GM18505 (cell line): ENCODE measurements at regions not wholly inside any gene's neighbourhood (a gene's known extent, or its start where the extent isn't known, plus 50 kb on each side); places are given as distances from the start of the nearest gene placed in this dataset.

Source experiments
- ATAC-seq: cut with Tn5 transposase; IDR thresholded peaks from one replicate; pipeline ENCODE4 v1.9.1; 2021; ENCODE audit not compliant: unreplicated experiment
- POLR2A ChIP-seq: IDR thresholded peaks from 4 replicates; pipeline ENCODE4 v1.6.1; 2011; ENCODE audit warnings: borderline replicate concordance; ENCODE audit not compliant: insufficient read depth, insufficient read length; ENCODE audit errors: extremely low read depth

- TF ChIP-seq POLR2A, result no peak
- no peak for ATAC-seq
These were observed 432.6 kb downstream of the MMUT start for GRCh38 chr6:49030251-49031020.

GRCh38 chr6:49027644-49028043 is 435.4 kb downstream of the MMUT start:
- no peak for ATAC-seq
- TF ChIP-seq POLR2A, result no peak

GRCh38 chr6:49025273-49026240 is 437.5 kb downstream of the MMUT start:
- no peak for ATAC-seq
- no peak for TF ChIP-seq POLR2A

- no peak for ATAC-seq
These were observed 458.3 kb downstream of the MMUT start for GRCh38 chr6:49004801-49005200.

GRCh38 chr6:49003348-49003747 is 459.7 kb downstream of the MMUT start:
- no peak for ATAC-seq
- TF ChIP-seq POLR2A, result no peak

More at GRCh38 chr6:49004801-49005200, 458.3 kb downstream of the MMUT start:
- no peak for TF ChIP-seq POLR2A

GRCh38 chr6:49001856-49002541 is 461.1 kb downstream of the MMUT start:
- no peak for ATAC-seq
- TF ChIP-seq POLR2A, result no peak

GRCh38 chr6:48998574-48998973 is 464.5 kb downstream of the MMUT start:
- no peak for TF ChIP-seq POLR2A
- ATAC-seq, result no peak

- no peak for ATAC-seq
- no peak for TF ChIP-seq POLR2A
These were observed 466.5 kb downstream of the MMUT start for GRCh38 chr6:48996461-48997119.

- no peak for ATAC-seq
- no peak for TF ChIP-seq POLR2A
These were observed 468.2 kb downstream of the MMUT start for GRCh38 chr6:48994811-48995210.

GRCh38 chr6:48990739-48991138 is 472.3 kb downstream of the MMUT start:
- no peak for ATAC-seq

GRCh38 chr6:48986845-48987244 is 476.2 kb downstream of the MMUT start:
- no peak for TF ChIP-seq POLR2A

More at GRCh38 chr6:48990739-48991138, 472.3 kb downstream of the MMUT start:
- TF ChIP-seq POLR2A, result no peak

GRCh38 chr6:48986105-48986504 is 476.9 kb downstream of the MMUT start:
- TF ChIP-seq POLR2A, result no peak
- no peak for ATAC-seq

More at GRCh38 chr6:48986845-48987244, 476.2 kb downstream of the MMUT start:
- no peak for ATAC-seq
